Vagina (tissue), 2 donors: ENCODE measurements at regions not wholly inside any gene's neighbourhood (a gene's known extent, or its start where the extent isn't known, plus 50 kb on each side); places are given as distances from the start of the nearest gene placed in this dataset.

Experiments
- CTCF ChIP-seq, 3 experiments: fragments of 450-650 bp in 2 of 3; fragments of 200-600 bp in 1 of 3; sonication (generic) in 1 of 3; IDR thresholded peaks; one replicate each; pipeline ENCODE4 v1.5.1; 2017 to 2019; ENCODE audit warnings: antibody characterized with exemption in 3 of 3, mild to moderate bottlenecking in 2 of 3, moderate library complexity in 2 of 3
- POLR2A ChIP-seq, 2 donors: fragments of 450-650 bp; IDR thresholded peaks; one replicate each; pipeline ENCODE4 v1.6.1; 2017; ENCODE audit warnings: antibody characterized with exemption in 2 of 2, mild to moderate bottlenecking in 2 of 2, moderate library complexity in 2 of 2
- POLR2AphosphoS5 ChIP-seq, 2 donors: sonication (generic); formaldehyde crosslinking; IDR thresholded peaks; one replicate each; pipeline ENCODE4 v1.9.0; 2017; ENCODE audit warnings: antibody characterized with exemption in 2 of 2, mild to moderate bottlenecking in 2 of 2, low read depth in 1 of 2; ENCODE audit not compliant: insufficient read depth in 1 of 2

GRCh38 chr6:43954311-43955131, 172.7 kb downstream of the MRPL14 start:
- TF ChIP-seq POLR2A (IDR thresholded peaks at IDR 0.05), result no peak
- no peak for TF ChIP-seq CTCF (IDR thresholded peaks at IDR 0.05)
- no peak for TF ChIP-seq POLR2AphosphoS5 (IDR thresholded peaks at IDR 0.05; ENCODE audit: insufficient read depth in 1 of 2, low read depth in 1 of 2)
